CD4-positive, alpha-beta T cell treated with Interleukin-12 subunit alpha and Interleukin-12 subunit beta, for 1 hour (primary cell): ENCODE measurements at regions not wholly inside any gene's neighbourhood (a gene's known extent, or its start where the extent isn't known, plus 50 kb on each side); places are given as distances from the start of the nearest gene placed in this dataset.
"Not testable (repeated sequence)": the region's sequence is repeated elsewhere in the genome, so short reads cannot be mapped to it uniquely, and the experiment has no call there.

ENCODE experiments used
- DNase-seq: peaks from one replicate; pipeline ENCODE4 v3.0.0-alpha.2; 2020

DNA sequence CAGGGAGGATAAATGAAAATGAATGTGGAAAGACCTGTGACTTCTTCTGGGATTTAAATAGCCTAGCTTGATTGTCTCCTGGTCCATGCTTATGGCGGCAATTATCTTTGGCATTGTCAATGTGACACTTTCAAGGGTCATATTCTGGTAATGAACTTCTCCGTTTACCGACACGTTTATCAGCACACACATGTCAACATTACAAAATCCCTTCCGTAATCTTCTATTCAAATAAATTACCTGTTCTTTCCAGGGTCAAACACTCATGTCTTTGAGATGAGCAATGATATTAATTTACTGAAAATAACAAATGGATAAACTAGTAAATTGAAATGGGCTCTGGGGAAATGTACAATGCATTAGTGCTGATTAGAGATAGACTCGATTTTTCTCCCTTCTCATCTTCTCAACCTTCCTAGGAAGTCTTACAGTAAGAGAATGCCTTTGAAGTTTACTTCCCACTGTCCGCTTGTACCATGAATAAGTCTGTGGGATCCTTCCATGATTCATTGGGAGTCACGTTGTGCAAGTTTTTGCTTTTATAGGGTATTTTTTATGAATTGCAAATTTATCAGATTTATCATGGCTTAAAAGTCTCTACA lies 646.3 kb upstream of the LRATD1 start:
- no peak for DNase-seq

DNA sequence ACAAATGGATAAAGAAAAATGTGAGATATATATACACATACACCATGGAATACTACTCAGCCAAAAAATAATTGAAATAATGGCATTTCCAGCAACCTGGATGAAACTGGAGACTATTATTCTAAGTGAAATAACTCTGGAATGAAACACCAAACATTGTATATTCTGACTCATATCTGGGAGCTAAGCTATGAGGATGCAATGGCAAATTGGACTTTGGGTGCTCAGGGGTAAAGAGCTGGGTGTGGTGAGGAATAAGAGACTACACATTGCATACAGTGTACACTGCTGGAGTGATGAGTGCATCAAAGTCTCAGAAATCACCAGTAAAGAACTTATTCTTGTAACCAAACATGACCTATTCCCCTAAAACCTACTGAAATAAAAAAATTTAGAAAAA lies 636.0 kb upstream of the LRATD1 start:
- no peak for DNase-seq

- DNase-seq = no peak
These were observed 621.3 kb upstream of the LRATD1 start for GRCh38 chr2:14011190-14011589.

DNA sequence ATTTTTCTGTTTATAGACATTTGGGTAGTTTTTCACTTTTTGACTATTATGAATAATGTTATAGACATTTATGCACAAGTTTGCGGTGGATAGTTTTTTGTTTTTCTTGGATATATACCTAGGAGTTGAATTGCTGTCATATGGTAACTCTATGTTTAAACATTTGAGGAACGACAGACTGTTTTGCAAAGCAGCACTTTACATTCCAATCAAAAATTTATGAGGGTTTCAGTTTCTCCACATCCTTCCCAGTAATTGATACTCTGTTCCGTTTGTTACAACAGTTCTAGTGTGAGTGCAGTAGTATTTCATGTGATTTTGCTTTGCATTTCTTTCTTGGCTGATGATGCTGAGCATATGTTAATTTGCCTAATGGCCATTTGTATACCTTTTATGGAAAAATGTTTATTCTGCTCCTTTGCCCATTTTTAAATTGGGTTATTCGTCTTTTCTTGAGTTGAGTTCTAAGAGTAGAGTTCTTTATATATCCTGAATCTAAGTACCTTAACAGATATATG lies 617.3 kb upstream of the LRATD1 start:
- no peak for DNase-seq

GRCh38 chr2:14016289-14016955 lies 616.1 kb upstream of the LRATD1 start:
- DNase-seq = no peak

DNA sequence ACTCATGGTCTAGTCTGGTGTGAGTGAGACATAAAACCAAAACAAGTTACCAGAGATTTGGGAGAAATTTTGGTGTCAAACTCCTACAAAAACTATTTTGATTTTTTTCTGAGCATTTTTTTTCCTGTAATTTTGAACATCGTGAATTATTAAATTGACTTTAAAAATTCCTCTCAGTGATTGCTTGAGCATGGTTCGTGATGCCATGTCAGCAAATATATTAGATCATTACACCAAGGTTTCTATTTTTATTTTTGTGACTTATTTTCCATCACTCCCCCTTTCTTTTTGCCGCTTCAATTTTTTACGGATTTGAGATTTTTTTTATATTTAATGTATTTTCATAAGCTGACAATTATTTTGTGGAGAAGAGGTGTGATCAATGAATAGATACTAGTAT lies 613.9 kb upstream of the LRATD1 start:
- no peak for DNase-seq

GRCh38 chr2:14023558-14023957 lies 609.0 kb upstream of the LRATD1 start:
- no peak for DNase-seq

DNA sequence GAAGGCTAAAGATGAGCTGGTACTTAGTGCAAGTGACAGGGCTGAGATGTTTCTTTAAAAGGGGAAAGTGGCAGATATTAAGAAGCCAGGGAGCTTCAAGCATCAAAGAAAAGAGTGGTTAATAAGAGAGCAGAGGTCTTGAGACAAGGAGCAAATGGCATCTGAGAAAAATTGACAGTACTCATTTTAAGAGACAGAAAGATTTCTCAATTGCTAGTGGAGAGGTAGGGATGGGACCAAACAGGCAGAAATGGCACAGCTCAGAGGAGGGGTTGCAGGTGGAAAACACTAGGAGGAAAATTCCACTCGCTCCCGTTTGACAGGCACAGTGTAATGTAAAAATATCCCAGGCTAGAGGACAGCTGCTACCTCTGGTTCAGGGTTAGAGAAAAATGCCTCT lies 593.4 kb upstream of the LRATD1 start:
- no peak for DNase-seq

GRCh38 chr2:14047491-14047890 lies 585.0 kb upstream of the LRATD1 start:
- DNase-seq = no peak

DNA sequence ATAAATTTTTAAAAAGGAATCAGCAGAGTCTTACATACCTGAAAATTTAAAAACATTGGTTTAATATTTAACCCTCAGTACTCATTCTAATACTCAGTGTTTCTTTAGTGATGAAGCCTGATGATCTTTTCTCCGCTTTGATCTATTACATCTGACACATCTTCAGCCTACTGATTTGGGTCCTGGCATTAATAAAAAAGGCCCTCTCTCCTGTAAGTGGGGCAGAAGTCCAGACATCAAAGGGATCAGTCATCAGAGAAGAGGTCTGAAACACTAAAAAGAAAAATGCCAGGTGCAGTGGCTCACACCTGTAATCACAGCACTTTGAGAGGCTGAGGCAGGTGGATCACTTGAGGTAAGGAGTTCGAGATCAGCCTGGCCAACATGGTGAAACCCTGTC lies 581.1 kb upstream of the LRATD1 start:
- no peak for DNase-seq

- no peak for DNase-seq
These were observed 579.4 kb upstream of the LRATD1 start for GRCh38 chr2:14053105-14053504.

DNA sequence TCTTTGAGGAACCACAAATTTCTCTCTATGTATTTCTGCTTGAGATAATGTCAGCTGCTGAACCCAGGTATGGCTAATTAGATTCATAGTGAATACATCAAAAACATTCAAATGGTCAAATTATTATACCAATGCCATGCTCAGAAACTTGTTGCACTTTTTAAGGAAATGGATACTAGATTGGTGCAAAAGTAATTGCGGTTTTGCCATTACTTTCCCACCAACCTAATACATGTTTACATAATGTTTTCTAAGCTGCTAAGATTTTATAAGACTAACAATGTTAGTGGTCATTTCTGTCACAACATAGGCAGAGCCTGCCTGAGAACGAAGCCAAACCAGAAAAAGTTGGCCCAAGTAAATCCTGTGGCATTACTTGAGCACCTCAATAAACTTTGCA lies 568.2 kb upstream of the LRATD1 start:
- no peak for DNase-seq

DNA sequence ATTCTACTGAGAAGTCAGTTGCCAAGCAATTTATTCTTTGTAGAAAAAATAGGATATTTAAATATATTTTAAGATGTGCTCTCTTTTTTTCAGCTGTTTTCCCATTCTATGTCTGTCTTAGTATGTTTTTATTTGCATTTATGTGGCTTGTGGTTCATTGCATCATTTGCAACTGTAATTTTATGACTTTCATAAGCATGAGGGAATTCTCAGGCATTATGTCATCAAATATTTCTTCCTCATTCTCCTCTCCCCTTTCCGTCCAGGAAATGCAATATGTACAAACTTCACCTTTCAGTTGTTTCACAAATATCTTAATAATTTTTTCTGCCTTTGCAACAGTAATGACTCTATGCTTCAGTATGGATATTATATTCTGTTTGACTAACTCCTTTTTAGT lies 560.2 kb upstream of the LRATD1 start:
- no peak for DNase-seq

- DNase-seq = no peak
These were observed 557.8 kb upstream of the LRATD1 start for GRCh38 chr2:14074691-14075090.

DNA sequence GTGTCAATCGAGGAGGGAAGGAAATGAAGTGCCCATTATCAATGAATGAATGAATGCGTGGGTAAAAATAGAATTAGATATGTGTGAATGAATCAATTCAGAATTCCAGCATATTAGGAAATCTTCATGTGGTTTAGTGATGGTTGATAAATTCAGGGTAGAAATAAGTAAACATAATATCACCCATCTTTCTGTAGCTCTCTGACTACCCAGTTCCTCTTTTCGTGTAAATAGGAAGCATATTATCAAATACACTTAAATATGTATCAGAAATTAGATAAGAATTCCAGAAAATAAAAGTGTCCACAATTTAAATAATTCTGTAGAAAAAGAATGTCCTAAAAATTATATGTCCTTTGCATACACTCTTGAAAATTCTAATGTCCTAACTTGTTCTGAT lies 552.9 kb upstream of the LRATD1 start:
- no peak for DNase-seq

- no peak for DNase-seq
These were observed 551.0 kb upstream of the LRATD1 start for GRCh38 chr2:14081521-14081920.

DNA sequence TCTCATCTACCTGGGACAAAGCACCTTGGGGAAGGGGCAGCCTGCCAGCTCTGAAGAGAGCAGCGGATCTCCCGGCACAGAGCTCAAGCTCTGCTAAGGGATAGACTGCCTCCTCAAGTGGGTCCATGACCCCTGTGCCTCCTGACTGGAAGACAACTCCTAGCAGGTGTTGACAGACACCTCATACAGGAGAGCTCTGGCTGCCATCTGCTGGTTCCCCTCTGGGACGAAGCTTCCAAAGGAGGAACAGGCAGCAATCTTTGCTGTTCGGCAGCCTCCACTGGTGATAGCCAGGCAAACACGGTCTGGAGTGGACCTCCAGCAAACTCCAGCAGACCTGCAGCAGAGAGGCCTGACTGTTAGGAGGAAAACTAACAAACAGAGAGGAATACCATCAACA lies 549.9 kb upstream of the LRATD1 start:
- DNase-seq = no peak

DNA sequence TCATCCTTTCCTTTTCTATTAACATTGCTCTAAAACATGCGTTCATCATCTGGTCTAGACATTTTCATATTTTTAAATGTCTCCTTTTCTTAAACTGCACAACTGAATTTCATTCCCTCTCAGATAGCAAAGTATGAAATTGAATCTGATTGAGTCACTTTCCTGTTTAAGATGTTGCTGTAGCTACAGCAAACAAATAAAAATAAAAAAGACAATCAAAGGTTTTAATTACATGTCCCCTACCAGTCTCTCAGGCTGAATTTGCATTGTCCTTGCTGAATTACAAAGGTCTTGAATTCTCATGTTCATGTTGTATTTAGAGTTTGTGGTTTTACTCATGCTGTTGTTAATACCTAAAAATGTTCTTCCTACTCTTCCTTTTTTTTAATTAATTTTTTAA lies 537.9 kb upstream of the LRATD1 start:
- DNase-seq = no peak

DNA sequence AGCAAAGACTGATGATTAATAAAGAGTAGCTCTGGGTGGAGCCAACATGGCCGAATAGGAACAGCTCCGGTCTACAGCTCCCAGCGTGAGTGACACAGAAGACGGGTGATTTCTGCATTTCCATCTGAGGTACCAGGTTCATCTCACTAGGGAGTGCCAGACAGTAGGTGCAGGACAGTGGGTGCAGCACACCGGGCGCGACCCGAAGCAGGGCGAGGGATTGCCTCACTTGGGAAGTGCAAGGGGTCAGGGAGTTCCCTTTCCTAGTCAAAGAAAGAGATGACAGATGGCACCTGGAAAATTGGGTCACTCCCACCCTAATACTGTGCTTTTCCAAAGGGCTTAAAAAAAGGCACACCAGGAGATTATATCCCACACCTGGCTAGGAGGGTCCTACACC lies 533.4 kb upstream of the LRATD1 start:
- DNase-seq = not testable (repeated sequence)

DNA sequence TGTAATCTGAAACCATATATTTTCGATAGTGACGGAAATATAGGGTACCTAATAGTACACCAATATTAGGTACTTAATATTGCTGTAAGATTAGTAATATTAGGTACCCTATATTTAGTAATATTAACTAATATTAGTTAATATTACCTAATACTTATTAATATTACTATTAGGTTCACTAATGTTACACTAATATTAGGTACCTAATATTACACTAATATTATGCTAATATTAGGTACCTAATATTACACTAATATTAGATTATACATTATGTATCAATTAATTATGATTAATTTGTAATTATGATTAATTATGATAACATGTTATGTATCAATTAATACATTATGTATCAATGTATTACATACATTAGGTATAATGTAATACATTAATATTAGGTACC lies 518.2 kb upstream of the LRATD1 start:
- DNase-seq = no peak

- no peak for DNase-seq
These were observed 512.1 kb upstream of the LRATD1 start for GRCh38 chr2:14120376-14120775.

DNA sequence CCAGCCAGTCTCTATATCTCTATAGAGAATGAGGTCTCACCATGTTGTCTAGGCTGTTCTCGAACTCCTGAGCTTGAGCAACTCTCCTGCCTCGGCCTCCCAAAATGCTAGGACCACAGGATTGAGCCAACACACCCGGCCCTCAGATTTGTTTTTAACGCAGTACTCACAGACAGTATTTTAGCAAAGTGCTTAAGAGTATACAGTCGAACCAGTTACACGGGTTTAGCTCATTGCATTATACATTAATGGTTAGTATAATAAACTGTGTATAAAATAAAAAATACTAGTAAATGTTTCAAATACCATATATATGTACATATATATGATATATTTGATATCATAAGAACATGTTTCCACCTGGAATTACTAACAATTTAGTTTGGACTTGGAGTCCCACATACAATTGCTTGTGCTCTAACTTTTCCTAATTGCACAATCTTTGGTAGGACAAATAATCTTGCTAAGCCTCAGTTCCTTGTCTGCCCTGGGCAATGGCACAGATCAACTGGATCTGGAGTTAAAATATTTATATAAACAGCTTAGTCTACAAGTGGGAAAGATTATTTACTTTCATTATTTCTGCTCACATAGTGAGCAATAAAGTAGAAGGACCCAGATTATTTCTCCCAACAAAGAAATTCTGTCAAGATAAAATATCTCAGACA lies 508.9 kb upstream of the LRATD1 start:
- no peak for DNase-seq

GRCh38 chr2:14125624-14126293 lies 506.8 kb upstream of the LRATD1 start:
- no peak for DNase-seq

DNA sequence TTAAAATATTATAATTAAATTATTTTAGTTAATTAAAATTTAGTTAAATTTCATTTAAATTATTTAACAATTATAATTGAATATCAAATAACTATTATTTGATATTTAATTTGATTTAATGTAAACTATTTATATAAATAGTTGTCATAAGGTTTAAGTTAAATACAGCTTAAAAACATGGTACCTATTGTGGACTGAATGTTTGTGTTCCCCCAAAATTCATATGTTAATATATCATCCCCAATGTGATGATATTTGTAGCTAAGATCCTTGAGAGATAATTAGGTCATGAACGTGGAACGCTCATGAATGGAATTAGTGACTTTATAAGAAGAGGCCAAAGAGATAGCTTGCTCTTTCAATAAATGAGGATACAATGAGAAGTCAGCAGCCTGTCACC lies 505.7 kb upstream of the LRATD1 start:
- DNase-seq = no peak
